ENCODE measurements at regions not wholly inside any gene's neighbourhood (a gene's known extent, or its start where the extent isn't known, plus 50 kb on each side); places are given as distances from the start of the nearest gene placed in this dataset.
A peak's percentile ranks its signal among the peaks of the same experiment; 100 is the strongest.

DNA sequence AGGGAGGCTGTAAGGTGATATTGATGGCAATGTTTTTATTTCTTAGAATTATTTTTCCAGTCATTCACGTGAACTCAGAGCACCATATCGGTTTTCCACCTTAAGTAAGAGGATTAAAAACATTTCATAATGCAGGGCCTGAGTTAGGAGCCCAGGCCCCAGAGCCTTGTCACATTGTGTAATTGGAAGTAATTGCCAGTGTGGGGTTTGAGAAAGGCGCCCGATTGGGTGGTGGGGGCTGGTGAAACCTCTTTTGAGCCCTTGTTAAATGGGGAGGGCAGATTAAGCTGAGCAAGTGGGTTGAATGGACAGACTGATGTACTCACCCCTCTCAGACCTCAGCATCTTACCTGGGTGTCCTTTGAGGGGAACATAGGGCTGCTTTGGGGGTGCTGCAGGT, 116.7 kb upstream of the PITX1 start:
- TF ChIP-seq, protein P1, sequence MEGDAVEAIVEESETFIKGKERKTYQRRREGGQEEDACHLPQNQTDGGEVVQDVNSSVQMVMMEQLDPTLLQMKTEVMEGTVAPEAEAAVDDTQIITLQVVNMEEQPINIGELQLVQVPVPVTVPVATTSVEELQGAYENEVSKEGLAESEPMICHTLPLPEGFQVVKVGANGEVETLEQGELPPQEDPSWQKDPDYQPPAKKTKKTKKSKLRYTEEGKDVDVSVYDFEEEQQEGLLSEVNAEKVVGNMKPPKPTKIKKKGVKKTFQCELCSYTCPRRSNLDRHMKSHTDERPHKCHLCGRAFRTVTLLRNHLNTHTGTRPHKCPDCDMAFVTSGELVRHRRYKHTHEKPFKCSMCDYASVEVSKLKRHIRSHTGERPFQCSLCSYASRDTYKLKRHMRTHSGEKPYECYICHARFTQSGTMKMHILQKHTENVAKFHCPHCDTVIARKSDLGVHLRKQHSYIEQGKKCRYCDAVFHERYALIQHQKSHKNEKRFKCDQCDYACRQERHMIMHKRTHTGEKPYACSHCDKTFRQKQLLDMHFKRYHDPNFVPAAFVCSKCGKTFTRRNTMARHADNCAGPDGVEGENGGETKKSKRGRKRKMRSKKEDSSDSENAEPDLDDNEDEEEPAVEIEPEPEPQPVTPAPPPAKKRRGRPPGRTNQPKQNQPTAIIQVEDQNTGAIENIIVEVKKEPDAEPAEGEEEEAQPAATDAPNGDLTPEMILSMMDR (IDR thresholded peaks at IDR 0.05): no peak
- no peaks in the 10 kb centered on the region for H3K4me1 Mint-ChIP-seq (ENCODE audit: unreplicated experiment)
- DNase-seq (ENCODE audit: extremely low spot score, unreplicated experiment): peak; percentile 30
- no peak overlapping the region for H3K4me3 Mint-ChIP-seq (ENCODE audit: unreplicated experiment)
- peaks cover 3% of the 10 kb centered on the region for H3K9me3 Mint-ChIP-seq (ENCODE audit: unreplicated experiment)
- H3K27me3 Mint-ChIP-seq (ENCODE audit: unreplicated experiment): peaks cover 22% of the 10 kb centered on the region
- no peaks in the 10 kb centered on the region for H3K36me3 Mint-ChIP-seq (ENCODE audit: unreplicated experiment)
- H3K27ac Mint-ChIP-seq (ENCODE audit: unreplicated experiment): no peak overlapping the region

DNA sequence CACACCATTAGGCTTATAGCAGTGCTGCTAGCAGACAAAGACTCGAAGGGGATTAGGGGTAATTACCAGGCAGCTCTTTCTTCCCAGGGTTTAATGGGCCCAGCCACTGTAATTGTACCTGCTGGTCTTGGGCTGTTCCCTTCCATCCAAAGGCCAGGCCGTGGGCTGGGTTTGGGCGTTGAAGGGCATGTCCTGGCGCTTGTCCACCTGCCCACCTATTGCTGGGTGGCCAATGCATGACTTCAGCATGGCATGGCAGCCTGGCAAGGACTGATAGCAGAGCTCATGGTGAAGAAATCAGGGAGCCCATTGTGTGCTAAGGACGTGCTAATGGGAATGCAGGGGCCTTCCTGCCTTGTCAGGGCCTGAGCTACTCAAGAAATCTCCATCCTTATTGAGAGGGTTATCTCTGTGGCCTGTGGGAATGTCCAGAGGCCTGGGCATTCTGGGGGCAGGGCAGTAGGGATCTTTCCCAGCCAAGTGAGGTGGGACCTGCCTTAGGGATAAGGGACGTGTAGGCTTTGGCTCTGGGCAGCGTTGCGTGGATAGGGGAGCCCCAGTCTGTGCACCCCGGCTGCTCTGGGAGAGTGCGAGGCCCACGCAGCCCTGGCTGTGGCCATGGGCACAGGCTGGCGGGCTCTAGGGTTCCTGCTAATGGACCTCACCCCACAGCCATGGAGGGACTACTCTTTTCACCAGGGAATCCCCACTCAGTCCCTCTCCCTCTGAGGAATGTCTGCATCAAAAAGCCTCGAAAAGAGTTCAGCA, 116.1 kb upstream of the PITX1 start:
- H3K27me3 Mint-ChIP-seq (ENCODE audit: unreplicated experiment): peaks cover 25% of the 10 kb centered on the region
- TF ChIP-seq, protein P1 (IDR thresholded peaks at IDR 0.05): no peak
- peaks cover 3% of the 10 kb centered on the region for H3K9me3 Mint-ChIP-seq (ENCODE audit: unreplicated experiment)
- no peak overlapping the region for H3K4me3 Mint-ChIP-seq (ENCODE audit: unreplicated experiment)
- H3K27ac Mint-ChIP-seq (ENCODE audit: unreplicated experiment): no peak overlapping the region
- no peaks in the 10 kb centered on the region for H3K4me1 Mint-ChIP-seq (ENCODE audit: unreplicated experiment)
- H3K36me3 Mint-ChIP-seq (ENCODE audit: unreplicated experiment): no peaks in the 10 kb centered on the region
- DNase-seq (ENCODE audit: extremely low spot score, unreplicated experiment): peak; percentile 73

DNA sequence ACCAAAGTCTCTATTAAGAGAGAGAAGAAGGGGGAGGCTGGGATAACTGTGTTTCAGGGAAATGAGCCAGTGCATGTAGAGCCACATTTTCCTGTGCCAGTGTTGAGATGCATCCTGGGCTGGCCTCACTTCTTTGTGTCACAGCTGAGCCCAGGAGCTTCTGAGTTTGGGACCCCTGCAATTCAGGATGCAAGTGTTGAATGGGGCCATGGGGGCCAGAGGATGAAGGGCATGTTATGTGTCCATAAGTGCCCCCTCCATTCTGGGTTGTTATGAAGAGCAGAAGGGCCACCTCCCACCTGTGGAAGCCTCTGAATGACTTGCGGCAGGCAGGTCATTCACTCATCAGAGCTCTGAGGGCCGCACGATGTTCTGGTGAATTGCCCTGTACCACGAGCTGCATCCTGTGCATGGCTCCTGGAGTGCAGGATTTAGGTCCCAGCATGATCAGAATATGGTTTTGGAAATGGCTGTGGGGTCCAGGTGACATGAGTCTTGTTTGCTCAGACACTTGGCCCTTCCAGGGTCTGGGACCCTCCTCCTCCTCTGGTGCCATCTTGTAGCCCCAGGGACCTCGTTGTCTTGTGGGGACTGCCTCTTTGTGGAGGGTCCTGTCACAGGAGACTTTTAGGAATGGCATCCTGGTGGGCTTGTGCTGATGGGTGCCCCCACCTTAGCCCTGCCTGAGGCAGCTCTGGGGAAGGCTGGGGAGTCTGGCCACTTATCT, 115.4 kb upstream of the PITX1 start:
- Mint-ChIP-seq H3K36me3 (ENCODE audit: unreplicated experiment) (no peaks in the 10 kb centered on the region), H3K27ac (ENCODE audit: unreplicated experiment) (no peak overlapping the region), H3K27me3 (ENCODE audit: unreplicated experiment) (peaks cover 30% of the 10 kb centered on the region), H3K9me3 (ENCODE audit: unreplicated experiment) (peaks cover 3% of the 10 kb centered on the region), H3K4me3 (ENCODE audit: unreplicated experiment) (no peak overlapping the region), H3K4me1 (ENCODE audit: unreplicated experiment) (no peaks in the 10 kb centered on the region)
- TF ChIP-seq, protein P1 (IDR thresholded peaks at IDR 0.05): no peak
- peak; percentile 56 for DNase-seq (ENCODE audit: extremely low spot score, unreplicated experiment)

DNA sequence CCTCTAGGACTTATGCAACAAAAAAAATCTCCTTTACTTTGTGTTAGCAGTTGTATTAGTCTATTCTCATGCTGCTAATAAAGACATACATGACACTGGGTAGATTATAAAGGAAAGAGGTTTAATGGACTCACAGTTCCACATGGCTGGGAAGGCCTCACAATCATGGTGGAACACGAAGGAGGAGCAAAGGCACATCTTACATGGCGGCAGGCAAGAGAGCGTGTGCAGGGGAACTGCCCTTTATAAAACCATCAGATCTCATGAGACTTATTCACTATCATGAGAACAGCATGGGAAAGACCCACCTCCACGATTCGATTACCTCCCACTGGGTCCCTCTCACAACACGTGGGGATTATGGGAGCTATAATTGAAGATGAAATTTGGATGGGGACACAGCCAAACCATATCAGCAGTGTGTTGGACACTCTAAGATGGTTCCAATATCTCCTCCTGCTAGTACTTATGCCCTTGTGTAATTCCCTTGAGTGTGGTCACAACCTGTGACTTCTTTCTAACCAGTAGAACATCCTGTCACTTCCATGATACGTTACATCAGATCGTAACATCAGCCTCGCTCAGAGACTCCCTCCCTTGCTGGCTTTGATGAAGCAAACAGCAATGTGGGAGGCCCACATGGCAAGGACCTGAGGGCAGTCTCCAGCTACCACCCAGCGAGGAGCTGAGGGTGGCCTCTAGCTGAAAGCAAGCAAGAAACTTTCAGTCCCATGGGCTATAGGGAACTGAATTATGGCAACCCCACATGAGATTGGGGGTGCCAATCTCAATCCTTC, 113.5 kb upstream of the PITX1 start:
- Mint-ChIP-seq H3K27ac (ENCODE audit: unreplicated experiment) (no peak overlapping the region), H3K4me3 (ENCODE audit: unreplicated experiment) (no peak overlapping the region), H3K4me1 (ENCODE audit: unreplicated experiment) (no peaks in the 10 kb centered on the region), H3K36me3 (ENCODE audit: unreplicated experiment) (no peaks in the 10 kb centered on the region), H3K9me3 (ENCODE audit: unreplicated experiment) (peaks cover 3% of the 10 kb centered on the region), H3K27me3 (ENCODE audit: unreplicated experiment) (peaks cover 42% of the 10 kb centered on the region)
- TF ChIP-seq, protein P1 (IDR thresholded peaks at IDR 0.05): no peak
- peak; percentile 25 for DNase-seq (ENCODE audit: extremely low spot score, unreplicated experiment)

All from osteocyte (in vitro differentiated cells).